ENCODE measurements at regions not wholly inside any gene's neighbourhood (a gene's known extent, or its start where the extent isn't known, plus 50 kb on each side); places are given as distances from the start of the nearest gene placed in this dataset.
A peak's percentile ranks its signal among the peaks of the same experiment; 100 is the strongest.
"Not testable (repeated sequence)": the region's sequence is repeated elsewhere in the genome, so short reads cannot be mapped to it uniquely, and the experiment has no call there.

DNA sequence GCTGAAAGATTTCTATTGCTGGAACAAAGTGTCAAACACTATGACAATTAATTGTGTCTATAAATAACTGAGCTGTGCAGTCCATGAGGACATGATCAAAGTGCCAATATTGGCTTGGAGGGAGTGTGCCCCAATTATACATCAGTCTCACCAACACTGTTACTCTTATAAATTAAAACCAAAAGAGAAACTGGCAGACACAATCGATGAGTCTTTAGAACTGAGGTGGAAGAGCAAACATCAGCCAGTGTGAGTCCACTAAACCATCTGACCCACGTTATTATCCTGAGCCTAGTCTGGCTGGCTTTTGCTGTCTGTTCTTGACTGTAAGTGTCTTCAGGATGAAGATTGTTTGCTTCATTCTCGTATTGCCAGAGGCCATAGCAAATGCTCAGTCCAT is 98.9 kb downstream of the OLIG3 start:
- no peak for DNase-seq

DNA sequence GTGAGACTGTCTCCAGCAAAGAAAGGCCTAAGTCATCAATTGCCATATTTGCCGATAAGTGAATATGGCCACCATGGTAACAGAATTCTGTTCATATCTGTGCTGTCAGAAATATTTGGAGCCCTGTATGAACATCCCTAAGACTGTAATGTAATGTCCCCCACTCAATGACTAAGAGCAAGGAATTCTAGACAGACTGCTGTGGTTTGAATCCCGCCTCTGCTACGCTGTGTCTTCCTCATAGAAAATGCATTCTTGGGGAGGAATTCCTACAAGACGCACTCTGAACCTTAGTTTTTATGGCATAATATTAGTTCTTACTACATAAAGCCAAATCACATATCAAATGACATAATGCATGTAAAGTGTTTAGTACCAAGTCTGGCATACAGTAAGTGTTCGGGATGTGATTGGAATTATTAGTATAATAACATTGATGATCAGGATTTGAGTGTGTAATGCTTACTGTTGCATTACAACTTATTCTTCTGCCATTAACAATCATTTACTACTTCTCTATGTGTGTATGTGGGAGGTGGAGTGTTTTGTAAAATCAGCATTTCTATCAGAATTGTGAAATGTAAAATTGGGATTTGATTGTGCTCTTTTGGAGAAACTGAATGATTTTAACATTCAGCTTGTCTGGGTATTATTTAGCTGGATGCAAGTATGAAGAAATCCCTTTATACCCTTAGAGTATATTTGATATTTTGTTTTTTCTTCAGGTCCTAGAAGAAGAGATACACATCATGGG is 103.0 kb downstream of the OLIG3 start:
- DNase-seq, result no peak

- peak; percentile 56 for DNase-seq
These were observed 103.9 kb downstream of the OLIG3 start for GRCh38 chr6:137390334-137390733.

DNA sequence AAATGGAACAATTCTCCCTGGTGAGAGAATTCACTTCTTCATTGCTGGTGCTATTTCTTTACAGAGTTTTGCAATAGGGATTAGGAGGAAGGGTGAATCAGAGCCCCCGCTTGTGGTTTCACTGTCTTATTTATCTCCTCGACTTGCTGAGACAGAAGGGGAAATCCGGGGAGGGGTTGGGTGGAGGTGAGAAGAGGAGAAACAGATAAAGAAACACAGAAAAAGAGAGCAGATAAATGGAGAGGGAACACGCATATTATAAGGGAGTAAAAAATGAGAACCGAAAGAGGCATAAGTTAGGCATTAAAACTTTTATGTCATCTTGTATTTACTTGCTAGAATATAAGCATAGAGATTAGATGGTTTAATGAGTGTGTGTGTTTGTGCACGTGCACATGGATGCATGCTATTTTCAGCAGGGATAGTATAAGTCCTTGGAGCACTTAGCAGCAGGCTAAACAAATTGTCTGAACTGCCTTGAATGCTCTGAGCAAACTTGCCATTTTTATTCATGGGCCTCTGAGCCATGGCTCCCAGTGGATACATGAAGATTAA is 105.0 kb downstream of the OLIG3 start:
- no peak for DNase-seq

DNA sequence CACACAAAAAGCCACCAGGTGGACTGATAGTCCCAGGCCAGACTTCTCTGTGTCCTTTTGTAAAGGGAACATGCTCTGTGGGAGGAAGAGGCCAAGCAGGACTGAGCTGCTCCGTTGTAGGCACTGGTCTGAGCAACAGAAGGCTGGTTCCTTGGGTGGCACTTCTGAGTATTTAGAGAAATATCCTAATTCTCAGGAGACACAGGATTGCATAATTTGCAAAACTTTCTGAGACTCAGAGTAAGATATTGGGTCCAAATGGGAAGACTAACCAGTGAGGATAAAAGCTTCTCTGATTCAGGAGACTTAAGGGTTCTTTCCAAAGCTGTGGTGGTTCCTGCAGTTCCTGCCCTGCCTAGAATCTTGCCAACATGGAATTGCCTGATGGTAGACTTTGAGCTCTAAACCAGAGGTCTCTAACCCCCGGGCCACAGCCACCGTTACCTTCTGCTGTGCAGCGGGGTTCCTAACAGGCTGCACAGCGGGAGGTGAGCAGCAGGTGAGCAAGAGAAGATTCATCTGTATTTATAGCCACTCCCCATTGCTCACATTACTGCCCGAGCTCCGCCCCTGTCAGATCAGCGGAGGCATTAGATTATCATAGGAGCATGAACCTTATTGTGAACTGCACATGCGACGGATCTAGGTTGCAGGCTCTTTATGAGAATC is 107.0 kb downstream of the OLIG3 start:
- DNase-seq, result no peak

- not testable (repeated sequence) for DNase-seq
These were observed 110.9 kb downstream of the OLIG3 start for GRCh38 chr6:137383287-137383686.

GRCh38 chr6:137378090-137378369 is 116.2 kb downstream of the OLIG3 start:
- DNase-seq, result no peak

GRCh38 chr6:137373296-137373695 is 120.9 kb downstream of the OLIG3 start:
- no peak for DNase-seq

GRCh38 chr6:137372532-137372931 is 121.7 kb downstream of the OLIG3 start:
- DNase-seq, result no peak

DNA sequence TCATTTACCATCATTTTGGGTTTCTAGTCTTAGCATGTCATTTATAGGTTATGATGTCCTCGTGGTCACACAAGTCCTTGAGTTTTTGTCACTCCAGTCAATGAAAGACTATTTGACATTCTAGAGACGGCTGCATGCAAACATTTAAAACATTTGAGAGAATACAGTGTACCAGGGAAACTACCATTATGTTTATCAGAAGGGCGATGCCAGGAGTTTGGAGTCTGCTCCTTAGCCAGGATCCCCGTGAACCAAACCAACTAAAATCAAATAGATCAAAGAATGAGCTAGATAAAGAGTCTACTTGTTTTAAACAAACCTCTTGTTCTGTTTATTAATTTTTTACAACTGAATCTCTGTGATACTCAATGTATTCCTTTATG is 122.6 kb downstream of the OLIG3 start:
- DNase-seq, result no peak

- DNase-seq, result no peak
These were observed 123.1 kb downstream of the OLIG3 start for GRCh38 chr6:137370871-137371633.

- DNase-seq, result no peak
These were observed 125.1 kb downstream of the OLIG3 start for GRCh38 chr6:137369136-137369535.

- no peak for DNase-seq
These were observed 128.3 kb downstream of the OLIG3 start for GRCh38 chr6:137365707-137366437.

GRCh38 chr6:137363805-137364138 is 130.4 kb downstream of the OLIG3 start:
- DNase-seq, result no peak

DNA sequence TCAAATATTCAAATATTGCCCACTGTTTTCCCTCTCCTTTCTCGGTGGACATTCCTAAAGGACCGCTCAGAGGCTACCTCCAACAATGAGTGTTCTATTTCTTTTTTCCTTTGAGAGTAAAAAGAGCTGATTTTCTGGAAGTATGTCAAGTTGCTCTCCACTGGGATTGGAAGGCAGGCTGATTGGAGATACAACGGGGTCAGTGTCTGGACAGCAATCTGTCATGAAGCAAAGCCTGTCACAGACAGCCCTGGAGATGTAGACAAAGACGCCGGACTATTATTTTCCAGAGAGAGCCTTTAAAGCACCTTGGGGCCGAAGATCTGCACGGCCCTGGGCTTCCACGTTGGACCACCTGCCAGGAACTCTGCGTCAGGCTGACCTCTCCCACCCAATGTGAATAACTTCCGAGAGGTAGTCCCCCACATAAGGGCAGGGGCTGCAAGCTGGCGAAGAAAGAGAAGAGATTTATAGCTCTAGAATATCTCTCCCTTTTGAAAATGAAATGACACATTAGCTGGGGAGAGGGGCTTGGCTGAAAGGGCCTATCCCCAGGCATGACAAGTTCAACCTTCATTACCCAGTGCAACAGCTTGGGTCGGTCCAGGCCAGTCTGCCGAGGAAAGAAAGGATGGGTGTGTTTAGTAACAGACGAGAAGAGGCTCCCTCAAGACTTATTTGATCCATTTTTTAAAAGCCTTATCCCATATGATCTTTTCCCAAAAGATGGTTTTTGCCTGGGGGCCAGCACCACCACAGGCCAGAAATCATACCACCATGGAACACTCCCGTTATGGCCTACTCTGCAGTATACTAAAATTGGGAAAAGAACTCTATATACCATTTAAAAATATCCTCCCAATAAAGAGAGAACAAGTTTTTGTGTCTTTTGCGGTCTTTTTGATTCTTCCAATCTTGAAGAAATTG is 131.1 kb downstream of the OLIG3 start:
- no peak for DNase-seq

DNA sequence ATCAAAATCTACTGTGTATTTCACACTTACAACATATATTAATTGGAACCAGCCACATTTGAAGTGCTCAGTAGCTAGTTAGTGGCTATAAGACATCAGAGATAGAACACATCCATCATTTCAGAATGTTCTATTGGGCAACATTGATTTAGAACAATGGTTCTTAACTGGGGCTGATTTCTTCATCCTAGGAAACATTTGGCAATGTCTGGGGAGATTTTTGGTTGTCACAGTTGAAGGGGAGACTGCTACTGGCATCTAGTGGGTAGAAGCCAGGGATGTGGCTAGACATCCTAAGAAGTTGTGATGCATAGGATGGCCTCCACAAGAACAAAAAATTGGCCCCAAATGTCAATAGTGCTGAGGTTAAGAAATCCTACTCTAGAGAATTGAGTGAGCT is 132.5 kb downstream of the OLIG3 start:
- no peak for DNase-seq

DNA sequence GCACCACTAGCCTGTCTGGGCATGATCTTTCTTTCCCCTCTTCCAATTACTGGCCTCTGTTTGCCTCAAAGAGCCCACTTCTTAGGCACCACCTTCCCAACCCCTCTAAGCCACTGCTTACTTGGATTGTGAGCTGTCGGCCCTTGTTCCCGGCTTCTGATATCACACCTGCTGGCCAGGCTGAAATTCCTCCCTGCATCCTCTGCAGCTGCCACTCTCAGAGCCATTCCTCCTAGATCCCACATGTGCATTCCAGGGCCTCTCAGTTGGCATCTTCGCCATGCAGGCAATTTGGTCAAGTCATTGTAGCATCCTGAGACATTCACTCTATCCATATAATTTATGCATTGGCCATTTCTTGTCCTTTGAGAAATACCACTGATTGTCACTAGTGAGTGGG is 135.9 kb downstream of the OLIG3 start:
- DNase-seq, result no peak

DNA sequence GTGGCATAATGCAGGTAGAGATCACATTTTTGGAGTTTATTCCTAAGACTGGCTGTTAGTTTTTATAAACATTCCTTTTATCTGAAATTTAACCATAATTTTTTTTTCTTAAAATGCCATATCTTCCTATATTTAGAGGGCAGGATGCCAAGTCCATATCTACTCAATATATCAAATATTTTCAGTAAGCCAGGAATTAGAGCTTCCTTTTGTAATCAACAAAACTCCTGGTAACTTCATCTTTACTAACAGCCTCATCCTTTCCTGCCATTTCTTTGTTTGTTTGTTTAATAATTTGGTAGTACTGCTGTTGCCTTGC is 136.3 kb downstream of the OLIG3 start:
- DNase-seq, result no peak

DNA sequence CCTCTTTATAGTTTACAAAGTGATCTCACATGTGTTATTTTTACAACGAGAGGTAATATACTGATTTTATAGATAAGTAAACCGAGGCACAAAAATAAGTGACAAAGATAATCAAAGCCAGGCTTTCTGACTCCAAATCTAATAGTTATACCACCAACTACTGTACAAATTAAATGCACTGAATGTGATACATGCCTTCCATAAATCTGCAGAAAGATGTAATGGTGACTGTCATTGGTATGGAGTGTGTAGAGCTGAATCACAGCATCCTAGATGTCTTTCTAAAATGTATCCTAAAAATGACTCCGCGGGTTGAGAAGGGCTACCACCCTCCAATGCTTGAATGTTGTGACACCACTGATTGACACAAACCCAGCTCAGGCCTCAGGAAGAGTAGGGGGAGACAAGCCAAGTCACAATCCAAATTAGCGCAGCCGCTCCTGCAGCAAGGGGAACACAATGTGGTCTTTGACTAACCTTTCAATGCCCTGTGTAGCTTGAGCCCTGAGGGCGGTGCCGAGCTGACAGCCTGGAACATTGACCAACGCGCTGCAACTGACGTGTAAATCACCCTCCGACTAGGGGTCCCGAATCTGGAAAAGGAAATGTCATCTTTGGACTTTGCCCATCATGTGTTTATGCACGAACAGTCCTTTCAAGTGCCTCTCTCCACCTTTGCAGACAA is 136.8 kb downstream of the OLIG3 start:
- peak; percentile 28 for DNase-seq

GRCh38 chr6:137353842-137354397 is 134.7 kb upstream of the IFNGR1 start:
- no peak for DNase-seq

DNA sequence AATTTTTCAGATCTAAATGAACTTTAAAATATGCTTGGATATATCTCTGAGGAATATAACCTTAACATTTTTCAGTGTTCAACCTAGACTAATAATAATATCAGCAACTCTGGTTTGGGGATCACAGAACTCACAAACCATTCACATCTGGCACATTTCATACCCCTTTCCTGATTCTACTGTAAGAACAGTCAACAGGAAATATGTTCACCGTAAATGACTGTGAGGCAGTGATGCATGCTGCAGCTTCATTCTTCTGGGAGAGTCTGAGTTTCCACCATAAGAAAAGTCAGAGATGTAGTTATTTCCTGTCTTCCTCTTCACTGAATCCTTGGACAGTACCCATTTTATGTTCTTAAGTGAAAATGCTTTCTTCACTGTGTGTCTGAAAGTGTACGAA is 134.2 kb upstream of the IFNGR1 start:
- DNase-seq, result no peak
